M059J (cell line): ENCODE measurements at regions not wholly inside any gene's neighbourhood (a gene's known extent, or its start where the extent isn't known, plus 50 kb on each side); places are given as distances from the start of the nearest gene placed in this dataset.
A peak's percentile ranks its signal among the peaks of the same experiment; 100 is the strongest.
"Not testable (repeated sequence)": the region's sequence is repeated elsewhere in the genome, so short reads cannot be mapped to it uniquely, and the experiment has no call there.

Experiments used
- DNase-seq: peaks from one replicate; pipeline ENCODE4 v3.0.0-alpha.2; 2012; ENCODE audit warnings: low read depth

DNA sequence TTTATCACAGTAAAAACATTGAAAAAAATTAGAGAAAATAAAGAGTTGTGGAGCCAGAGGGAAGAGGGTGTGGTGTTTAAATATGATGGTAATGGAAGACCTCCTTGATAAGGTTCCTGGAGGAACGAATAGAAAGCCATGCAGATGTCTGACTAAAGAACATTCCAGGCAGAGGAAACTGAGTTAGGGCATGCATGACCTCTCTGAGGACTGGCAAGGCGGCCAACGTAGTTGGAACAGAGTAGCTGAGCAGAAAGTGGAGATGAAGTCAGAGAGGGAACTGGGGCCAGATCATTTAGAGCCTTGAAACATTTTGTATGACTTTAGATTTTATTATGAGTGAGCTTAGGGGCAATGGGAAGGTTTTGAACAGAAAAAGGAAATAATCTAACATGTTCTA lies 377.5 kb downstream of the HLX start:
- no peak for DNase-seq

DNA sequence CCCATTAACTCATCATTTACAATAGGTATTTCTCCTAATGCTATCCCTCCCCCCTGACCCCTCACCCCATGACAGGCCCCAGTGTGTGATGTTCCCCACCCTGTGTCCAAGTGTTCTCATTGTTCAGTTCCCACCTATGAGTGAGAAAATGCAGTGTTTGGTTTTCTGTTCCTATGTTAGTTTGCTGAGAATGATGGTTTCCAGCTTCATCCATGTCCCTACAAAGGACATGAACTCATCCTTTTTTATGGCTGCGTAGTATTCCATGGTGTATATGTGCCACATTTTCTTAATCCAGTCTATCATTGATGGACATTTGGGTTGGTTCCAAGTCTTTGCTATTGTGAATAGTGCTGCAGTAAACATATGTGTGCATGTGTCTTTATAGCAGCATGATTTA lies 378.3 kb downstream of the HLX start:
- DNase-seq, result not testable (repeated sequence)

DNA sequence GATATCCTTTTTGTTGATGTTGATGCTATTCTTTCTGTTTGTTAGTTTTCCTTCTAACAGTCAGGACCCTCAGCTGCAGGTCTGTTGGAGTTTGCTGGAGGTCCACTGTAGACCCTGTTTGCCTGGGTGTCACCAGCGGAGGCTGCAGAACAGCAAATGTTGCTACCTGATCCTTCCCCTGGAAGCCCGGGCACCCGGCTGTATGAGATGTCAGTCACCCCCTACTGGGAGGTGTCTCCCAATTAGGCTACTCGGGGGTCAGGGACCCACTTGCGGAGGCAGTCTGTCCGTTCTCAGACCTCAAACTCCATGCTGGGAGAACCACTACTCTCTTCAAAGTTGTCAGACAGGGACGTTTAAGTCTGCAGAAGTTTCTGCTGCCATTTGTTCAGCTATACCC lies 383.4 kb downstream of the HLX start:
- DNase-seq, result not testable (repeated sequence)

DNA sequence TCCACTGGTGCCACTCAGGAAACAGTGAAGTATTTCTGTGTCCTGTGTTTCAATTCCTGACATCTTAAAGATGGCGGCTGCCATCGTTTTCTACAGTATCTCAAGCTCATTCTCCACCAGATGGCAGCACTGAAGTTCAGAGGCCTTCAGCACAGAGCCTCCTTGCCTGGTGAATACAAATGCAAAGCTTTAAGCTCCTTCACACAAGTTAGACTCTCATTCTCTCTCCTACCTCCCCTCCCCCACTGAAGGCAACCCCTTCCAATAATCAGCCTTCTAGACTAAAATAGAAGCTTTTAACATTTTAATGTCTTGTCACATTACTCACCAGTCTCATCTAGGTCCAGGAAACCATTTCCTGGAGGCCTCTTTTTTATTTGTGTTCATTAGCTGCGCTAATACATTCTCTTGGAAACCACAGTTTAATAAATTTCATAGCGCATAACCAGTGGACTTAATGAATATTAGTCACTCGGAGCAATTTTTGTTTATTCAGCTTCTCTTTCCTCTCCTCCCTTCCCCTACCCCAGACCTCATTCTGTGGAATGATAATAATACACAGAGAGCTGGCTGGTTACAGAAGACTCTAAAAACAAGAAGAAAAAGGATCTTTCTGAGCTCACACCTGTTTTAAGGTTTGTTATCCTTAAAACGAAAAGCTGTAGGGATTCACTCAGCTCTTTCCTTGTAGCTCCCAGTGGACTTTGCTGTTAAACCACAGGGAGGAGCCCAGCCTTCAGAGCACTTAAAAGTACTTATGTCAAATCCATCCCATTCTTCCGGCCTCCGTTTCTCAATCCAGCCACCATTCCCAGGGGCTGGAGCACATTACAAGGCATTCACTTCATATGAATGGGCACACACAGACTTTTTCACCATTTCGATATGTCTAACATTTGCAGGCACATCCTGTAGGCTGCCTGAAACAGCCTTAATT lies 384.9 kb downstream of the HLX start:
- DNase-seq, result peak; percentile 93

DNA sequence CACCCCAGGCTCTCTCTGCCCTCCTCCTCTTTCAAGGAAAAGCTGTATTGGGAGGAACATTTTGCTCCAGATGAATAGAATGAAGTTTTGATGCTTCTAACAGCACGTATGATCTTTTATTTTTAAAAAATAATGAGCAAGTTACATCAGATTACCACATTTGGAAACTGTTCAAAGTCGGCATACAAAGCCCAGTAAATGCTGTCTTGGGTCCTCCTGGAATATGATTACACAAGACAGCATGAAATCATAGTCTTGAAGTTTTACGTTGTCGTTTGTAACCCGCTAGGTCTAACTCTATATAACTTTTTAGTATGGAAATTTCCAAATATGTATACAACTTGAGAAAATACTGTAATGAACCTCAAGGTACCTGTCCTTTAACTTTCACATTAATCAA lies 385.6 kb downstream of the HLX start:
- no peak for DNase-seq

DNA sequence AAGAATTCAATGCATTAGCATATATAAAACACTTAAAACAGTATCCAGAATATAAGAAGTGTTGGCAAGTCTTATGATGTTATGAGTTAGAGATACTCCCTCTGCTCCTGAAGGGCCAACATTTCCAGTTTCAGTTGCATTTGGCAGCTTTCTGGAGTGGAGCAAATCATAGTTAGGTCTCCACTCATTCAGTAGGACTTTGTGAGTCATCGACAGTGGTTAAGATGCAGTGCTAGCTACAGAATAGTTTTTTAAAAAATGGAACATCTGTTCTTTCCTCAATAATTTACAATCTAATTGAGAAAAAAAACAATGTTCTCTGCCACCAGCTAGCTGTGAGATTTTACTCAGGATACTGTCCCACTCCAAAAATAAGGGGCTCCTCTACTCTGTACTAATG lies 389.1 kb downstream of the HLX start:
- DNase-seq, result peak; percentile 85

DNA sequence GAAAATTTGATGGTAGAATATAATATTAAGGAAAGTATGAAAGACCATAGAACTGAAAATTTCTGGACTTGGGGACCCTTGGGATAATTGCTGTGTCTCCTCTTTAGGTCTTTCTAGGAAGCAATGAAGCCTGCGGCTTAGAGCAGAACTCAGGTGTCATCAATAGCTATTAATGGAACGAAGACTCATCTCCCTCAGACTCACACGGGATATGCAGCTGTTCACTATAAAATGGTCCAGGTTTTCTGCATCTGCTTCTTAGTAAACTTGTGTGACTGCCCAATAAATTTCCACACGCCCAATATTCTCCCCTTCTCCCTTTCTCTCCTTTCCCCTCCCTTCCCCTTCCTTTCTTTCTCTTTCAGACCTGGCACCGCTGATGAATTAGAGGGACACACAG lies 392.5 kb downstream of the HLX start:
- no peak for DNase-seq

DNA sequence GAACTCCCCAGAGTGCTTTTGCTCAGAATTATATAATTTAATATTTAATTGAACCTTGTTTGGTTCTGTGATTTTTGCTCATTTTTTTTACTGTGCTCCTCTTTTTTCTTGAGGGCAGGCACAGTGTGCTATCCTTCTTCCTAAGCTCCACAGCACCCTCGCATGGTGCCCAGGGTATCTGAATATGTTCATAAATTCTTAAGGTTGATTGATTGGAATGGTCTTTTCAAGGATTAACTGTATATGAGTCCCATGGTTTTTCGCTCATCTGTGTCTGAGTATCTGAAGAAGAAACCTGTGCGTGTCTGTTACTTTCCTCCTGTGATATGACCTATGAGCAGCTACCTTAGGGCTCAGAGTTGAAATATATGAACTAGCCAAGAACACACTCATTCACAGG lies 393.7 kb downstream of the HLX start:
- DNase-seq, result peak; percentile 12

- DNase-seq, result no peak
Measured at GRCh38 chr1:221274373-221274772, 395.1 kb downstream of the HLX start.

GRCh38 chr1:221276896-221277409 lies 397.7 kb downstream of the HLX start:
- DNase-seq, result peak; percentile 74

DNA sequence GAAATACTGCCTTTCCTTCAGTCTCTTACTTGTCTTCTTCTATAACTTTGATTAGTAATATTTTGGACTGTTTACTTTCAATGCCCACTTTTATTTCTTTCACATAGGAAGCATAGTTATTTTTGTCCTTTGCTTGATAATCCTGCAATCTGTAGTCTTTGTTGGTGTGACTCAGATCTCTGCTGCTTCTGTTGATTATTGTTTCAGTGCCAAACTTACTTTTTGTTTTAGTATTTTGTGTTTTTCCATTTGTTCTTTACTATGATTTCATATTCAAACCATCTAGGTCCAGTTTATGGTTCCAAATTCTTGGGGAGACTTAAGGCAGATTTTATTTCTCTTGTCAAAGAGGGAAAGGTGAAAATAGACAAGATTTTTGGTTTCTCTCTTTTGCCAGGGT lies 399.9 kb downstream of the HLX start:
- peak; percentile 27 for DNase-seq

- no peak for DNase-seq
Measured at GRCh38 chr1:221283532-221283931, 404.3 kb downstream of the HLX start.

DNA sequence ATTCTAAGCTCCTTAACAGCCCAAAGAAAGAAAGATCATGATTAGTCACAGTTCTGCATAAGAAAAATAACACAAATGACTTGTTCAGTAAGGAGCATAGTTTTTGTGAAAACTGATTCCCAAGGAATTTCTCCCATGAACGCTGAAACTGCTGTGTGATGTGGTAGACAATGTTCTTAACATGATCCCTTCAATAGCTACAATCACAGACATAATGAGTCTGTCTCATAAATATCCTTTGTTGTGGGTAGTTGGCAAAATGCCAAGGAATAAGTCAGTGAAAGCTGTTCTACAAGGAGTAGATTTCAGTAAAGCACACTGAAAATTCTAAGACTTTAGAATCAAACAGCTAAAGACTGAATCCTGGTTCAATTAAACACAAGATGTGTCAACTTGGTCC lies 404.8 kb downstream of the HLX start:
- DNase-seq, result peak; percentile 72

- DNase-seq, result not testable (repeated sequence)
Measured at GRCh38 chr1:221284991-221285390, 405.7 kb downstream of the HLX start.

DNA sequence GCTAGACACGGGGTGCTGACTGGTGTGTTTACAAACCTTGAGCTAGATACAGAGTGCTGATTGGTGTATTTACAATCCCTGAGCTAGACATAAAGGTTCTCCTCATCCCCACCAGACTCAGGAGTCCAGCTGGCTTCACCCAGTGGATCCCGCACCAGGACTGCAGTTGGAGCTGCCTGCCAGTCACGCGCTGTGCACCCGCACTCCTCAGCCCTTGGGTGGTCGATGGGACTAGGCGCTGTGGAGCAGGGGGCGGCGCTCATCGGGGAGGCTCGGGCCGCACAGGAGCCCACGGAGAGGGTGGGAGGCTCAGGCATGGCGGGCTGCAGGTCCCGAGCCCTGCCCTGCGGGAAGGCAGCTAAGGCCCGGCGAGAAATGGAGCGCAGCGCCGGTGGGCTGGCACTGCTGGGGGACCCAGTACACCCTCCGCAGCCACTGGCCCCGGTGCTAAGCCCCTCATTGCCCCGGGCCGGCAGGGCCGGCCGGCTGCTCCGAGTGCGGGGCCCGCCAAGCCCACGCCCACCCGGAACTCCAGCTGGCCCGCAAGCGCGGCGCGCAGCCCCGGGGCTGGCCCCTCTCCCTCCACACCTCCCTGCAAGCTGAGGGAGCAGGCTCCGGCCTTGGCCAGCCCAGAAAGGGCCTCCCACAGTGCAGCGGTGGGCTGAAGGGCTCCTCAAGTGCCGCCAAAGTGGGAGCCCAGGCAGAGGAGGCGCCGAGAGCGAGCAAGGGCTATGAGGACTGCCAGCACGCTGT lies 406.4 kb downstream of the HLX start:
- not testable (repeated sequence) for DNase-seq

GRCh38 chr1:221286399-221286798 lies 407.2 kb downstream of the HLX start:
- no peak for DNase-seq

- DNase-seq, result no peak
Measured at GRCh38 chr1:221289103-221289502, 409.9 kb downstream of the HLX start.

GRCh38 chr1:221290669-221291068 lies 411.4 kb downstream of the HLX start:
- peak; percentile 7 for DNase-seq

DNA sequence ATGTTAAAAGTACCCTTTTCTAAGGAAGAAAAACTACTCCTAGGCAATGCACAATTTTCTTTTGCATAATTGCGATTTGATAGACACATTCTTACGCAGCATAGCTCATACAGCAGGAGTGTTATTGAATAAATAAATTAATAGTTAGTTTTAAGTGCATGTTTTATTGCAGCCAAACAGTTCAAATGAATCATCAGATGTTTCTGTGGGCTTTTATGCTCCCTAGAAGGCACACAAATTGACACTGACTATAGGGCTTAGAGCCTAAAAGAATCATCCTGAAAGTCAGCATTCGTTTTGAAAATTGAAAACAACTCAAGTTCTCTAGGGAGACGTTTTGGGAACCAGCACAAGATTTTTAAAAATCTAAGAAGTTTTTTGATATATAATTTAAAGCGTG lies 411.9 kb downstream of the HLX start:
- DNase-seq, result peak; percentile 15

- no peak for DNase-seq
Measured at GRCh38 chr1:221292652-221293051, 413.4 kb downstream of the HLX start.

DNA sequence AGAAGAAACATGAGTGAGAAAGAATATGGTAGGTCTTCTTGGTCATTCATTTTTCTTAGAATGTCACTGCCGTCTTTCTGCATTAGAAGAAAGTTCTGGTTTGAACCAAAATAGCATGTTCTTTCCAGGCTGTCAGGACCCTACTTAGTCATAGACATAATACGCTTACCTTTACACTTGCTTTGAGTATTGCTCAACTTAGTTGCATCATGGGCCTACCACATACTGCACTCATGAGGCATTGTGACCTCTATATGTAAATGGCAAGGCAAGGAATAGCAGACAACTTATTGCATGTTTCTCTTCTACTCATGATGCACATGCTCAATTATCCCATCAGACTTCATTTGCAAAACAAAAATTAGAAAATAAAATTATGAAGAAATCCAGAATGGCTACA lies 415.0 kb downstream of the HLX start:
- no peak for DNase-seq

GRCh38 chr1:221302357-221302756 lies 423.1 kb downstream of the HLX start:
- no peak for DNase-seq

DNA sequence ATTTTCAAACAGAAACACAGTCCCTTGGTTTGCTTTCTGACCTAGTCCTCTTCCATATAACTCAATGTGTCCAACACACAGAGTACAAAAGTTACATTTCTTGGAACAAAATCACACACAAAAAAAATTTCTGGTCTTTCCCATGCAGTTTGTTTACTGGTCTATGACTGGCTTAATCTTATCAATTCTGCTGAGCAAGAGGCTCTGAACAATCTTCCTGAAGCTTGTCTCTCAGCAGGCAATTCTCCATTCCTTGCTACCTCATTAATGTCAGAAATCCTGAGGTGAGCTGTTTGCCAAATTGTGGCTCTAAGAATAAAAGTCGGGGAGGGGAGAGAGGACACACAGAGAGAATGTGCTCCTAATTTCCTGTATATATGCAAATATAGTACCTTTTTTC lies 423.6 kb downstream of the HLX start:
- DNase-seq, result no peak
